ENCODE measurements at regions not wholly inside any gene's neighbourhood (a gene's known extent, or its start where the extent isn't known, plus 50 kb on each side); places are given as distances from the start of the nearest gene placed in this dataset.

GRCh38 chr5:7250004-7250403 is 145.9 kb upstream of the ADCY2 start:
- no peak for TF ChIP-seq RAD21 (IDR thresholded peaks at IDR 0.05; ENCODE audit: low read depth)
- no peak for TF ChIP-seq TAF1 (IDR thresholded peaks at IDR 0.05; ENCODE audit: low read depth)
- no peak for TF ChIP-seq NFIC (IDR thresholded peaks at IDR 0.05)
- TF ChIP-seq ZBTB7A (IDR thresholded peaks at IDR 0.05; ENCODE audit: low read depth) = no peak
- TF ChIP-seq EP300 (IDR thresholded peaks at IDR 0.05; ENCODE audit: borderline replicate concordance) = no peak
- TF ChIP-seq TEAD4 (IDR thresholded peaks at IDR 0.05) = no peak
- TF ChIP-seq TCF12 (IDR thresholded peaks at IDR 0.05; ENCODE audit: low read depth) = no peak
- no peak for TF ChIP-seq FOXM1 (IDR thresholded peaks at IDR 0.05; ENCODE audit: borderline replicate concordance, low read depth)
- no peak for TF ChIP-seq CEBPB (IDR thresholded peaks at IDR 0.05)
- no peak for TF ChIP-seq REST (IDR thresholded peaks at IDR 0.05; ENCODE audit: low read depth)
- TF ChIP-seq YY1 (IDR thresholded peaks at IDR 0.05; ENCODE audit: low read depth) = no peak
- TF ChIP-seq, protein P1, sequence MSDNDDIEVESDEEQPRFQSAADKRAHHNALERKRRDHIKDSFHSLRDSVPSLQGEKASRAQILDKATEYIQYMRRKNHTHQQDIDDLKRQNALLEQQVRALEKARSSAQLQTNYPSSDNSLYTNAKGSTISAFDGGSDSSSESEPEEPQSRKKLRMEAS (IDR thresholded peaks at IDR 0.05) = no peak
- TF ChIP-seq, protein P2, sequence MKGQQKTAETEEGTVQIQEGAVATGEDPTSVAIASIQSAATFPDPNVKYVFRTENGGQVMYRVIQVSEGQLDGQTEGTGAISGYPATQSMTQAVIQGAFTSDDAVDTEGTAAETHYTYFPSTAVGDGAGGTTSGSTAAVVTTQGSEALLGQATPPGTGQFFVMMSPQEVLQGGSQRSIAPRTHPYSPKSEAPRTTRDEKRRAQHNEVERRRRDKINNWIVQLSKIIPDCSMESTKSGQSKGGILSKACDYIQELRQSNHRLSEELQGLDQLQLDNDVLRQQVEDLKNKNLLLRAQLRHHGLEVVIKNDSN (IDR thresholded peaks at IDR 0.05) = no peak
- no peak for TF ChIP-seq CREB1 (IDR thresholded peaks at IDR 0.05; ENCODE audit: low read depth)
- TF ChIP-seq EGR1 (IDR thresholded peaks at IDR 0.05) = no peak

DNA sequence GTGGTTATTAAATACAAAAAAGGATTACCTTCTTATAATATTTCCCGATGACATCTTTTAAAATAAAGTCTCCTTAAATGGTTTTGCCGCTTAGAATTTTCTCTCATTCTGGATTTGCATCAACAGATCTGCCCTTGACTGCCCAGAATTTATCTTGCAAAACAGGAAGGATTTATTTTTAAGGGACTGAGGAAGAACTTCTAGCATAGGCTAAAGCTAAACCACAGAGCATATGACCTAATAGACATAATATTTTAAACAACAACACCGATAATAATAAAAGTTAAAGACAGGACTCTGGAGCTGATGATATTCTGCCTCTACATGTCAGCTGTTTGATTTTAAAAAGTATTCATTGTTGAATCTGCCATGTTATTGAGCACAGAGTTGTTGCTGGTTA is 145.3 kb upstream of the ADCY2 start:
- TF ChIP-seq EGR1 (IDR thresholded peaks at IDR 0.05) (no peak), ZBTB7A (IDR thresholded peaks at IDR 0.05; ENCODE audit: low read depth) (no peak), YY1 (IDR thresholded peaks at IDR 0.05; ENCODE audit: low read depth) (no peak), TCF12 (IDR thresholded peaks at IDR 0.05; ENCODE audit: low read depth) (no peak), CEBPB (IDR thresholded peaks at IDR 0.05) (no peak), NFIC (IDR thresholded peaks at IDR 0.05) (no peak), TEAD4 (IDR thresholded peaks at IDR 0.05) (no peak), RAD21 (IDR thresholded peaks at IDR 0.05; ENCODE audit: low read depth) (no peak)
- TF ChIP-seq, protein P2 (IDR thresholded peaks at IDR 0.05) = no peak

- TF ChIP-seq TAF1 (IDR thresholded peaks at IDR 0.05; ENCODE audit: low read depth) = no peak
- TF ChIP-seq CREB1 (IDR thresholded peaks at IDR 0.05; ENCODE audit: low read depth) = no peak
- TF ChIP-seq, protein P2 (IDR thresholded peaks at IDR 0.05) = no peak
- TF ChIP-seq ZBTB7A (IDR thresholded peaks at IDR 0.05; ENCODE audit: low read depth) = no peak
Observed at GRCh38 chr5:7251132-7251531, 144.8 kb upstream of the ADCY2 start.

GRCh38 chr5:7261049-7261448 is 134.9 kb upstream of the ADCY2 start:
- TF ChIP-seq EP300 (IDR thresholded peaks at IDR 0.05; ENCODE audit: borderline replicate concordance) (no peak), RAD21 (IDR thresholded peaks at IDR 0.05; ENCODE audit: low read depth) (peak; percentile 38; the same call in 1 of the 2 replicates)

DNA sequence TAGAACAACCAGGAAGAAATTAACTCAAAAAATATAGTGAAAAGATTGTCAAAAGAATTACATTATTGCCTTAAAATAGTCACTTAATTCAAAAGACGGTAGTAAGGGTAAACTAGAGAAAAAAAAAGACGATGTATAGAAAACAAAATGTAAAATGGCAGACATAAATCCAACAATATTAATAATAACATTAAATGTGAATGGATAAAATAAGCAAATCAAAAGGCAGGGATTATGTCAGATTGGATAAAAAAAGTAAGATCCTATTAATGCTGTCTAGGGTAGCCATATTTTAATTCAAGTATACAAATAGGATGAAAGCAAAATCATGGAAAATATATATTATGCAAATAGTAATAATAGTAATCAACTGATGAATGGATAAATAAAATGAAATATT is 134.0 kb upstream of the ADCY2 start:
- TF ChIP-seq TEAD4 (IDR thresholded peaks at IDR 0.05) = no peak
- no peak for TF ChIP-seq EGR1 (IDR thresholded peaks at IDR 0.05)
- TF ChIP-seq YY1 (IDR thresholded peaks at IDR 0.05; ENCODE audit: low read depth) = no peak
- TF ChIP-seq CREB1 (IDR thresholded peaks at IDR 0.05; ENCODE audit: low read depth) = no peak
- TF ChIP-seq TAF1 (IDR thresholded peaks at IDR 0.05; ENCODE audit: low read depth) = no peak
- no peak for TF ChIP-seq RAD21 (IDR thresholded peaks at IDR 0.05; ENCODE audit: low read depth)
- TF ChIP-seq, protein P1 (IDR thresholded peaks at IDR 0.05) = no peak
- no peak for TF ChIP-seq ZBTB7A (IDR thresholded peaks at IDR 0.05; ENCODE audit: low read depth)
- TF ChIP-seq FOXM1 (IDR thresholded peaks at IDR 0.05; ENCODE audit: borderline replicate concordance, low read depth) = no peak
- no peak for TF ChIP-seq CEBPB (IDR thresholded peaks at IDR 0.05)
- no peak for TF ChIP-seq TCF12 (IDR thresholded peaks at IDR 0.05; ENCODE audit: low read depth)
- no peak for TF ChIP-seq NFIC (IDR thresholded peaks at IDR 0.05)
- TF ChIP-seq EP300 (IDR thresholded peaks at IDR 0.05; ENCODE audit: borderline replicate concordance) = no peak
- TF ChIP-seq, protein P2 (IDR thresholded peaks at IDR 0.05) = no peak
- TF ChIP-seq REST (IDR thresholded peaks at IDR 0.05; ENCODE audit: low read depth) = no peak

All from Ishikawa (cell line).